ENCODE measurements at regions not wholly inside any gene's neighbourhood (a gene's known extent, or its start where the extent isn't known, plus 50 kb on each side); places are given as distances from the start of the nearest gene placed in this dataset.
"Not testable (repeated sequence)": the region's sequence is repeated elsewhere in the genome, so short reads cannot be mapped to it uniquely, and the experiment has no call there.

- no peaks in the 10 kb centered on the region for H3K9me1 ChIP-seq (ENCODE audit: control insufficient read depth, insufficient read depth, low read length)
- no TSS peak for BruUV-seq (replicated peaks)
- H3K4me1 ChIP-seq (replicated peaks in 1 of 2; ENCODE audit: control insufficient read depth in 2 of 2, insufficient read depth in 2 of 2, low read length in 2 of 2) = no peaks in the 10 kb centered on the region
- no peak overlapping the region for H3K9ac ChIP-seq (ENCODE audit: insufficient read depth in 1 of 2, low read depth in 2 of 2, low read length in 2 of 2)
- peak; percentile 8; the same call in 1 of the 2 replicates for TF ChIP-seq MAFK (IDR thresholded peaks at IDR 0.05; ENCODE audit: low read length)
- TF ChIP-seq GATA2 (CRISPR knock-in tag; IDR thresholded peaks at IDR 0.05) = no peak
- no peak for TF ChIP-seq MAX (CRISPR knock-in tag; IDR thresholded peaks at IDR 0.05)
- ChIA-PET POLR2A (no interaction called here), CTCF (ENCODE audit: low intra/inter-chr PET ratio) (no interaction called here)
- no peak for FAIRE-seq
- no peak overlapping the region for H2AFZ ChIP-seq (ENCODE audit: low read depth, low read length)
- no peak for ATAC-seq
- in situ Hi-C loops (cut with MboI) = no loop called here
- H3K27ac ChIP-seq (ENCODE audit: extremely low read depth, low read depth, low read length) = no peak overlapping the region
- no peaks in the 10 kb centered on the region for H3K36me3 ChIP-seq (ENCODE audit: control insufficient read depth, insufficient read depth, low read length)
- H3K27me3 ChIP-seq (ENCODE audit: control insufficient read depth in 2 of 2, insufficient read depth in 2 of 2, low read length in 2 of 2) = no peaks in the 10 kb centered on the region
- H3K4me2 ChIP-seq (ENCODE audit: insufficient read depth, low read length) = no peak overlapping the region
- H3K79me2 ChIP-seq (ENCODE audit: control insufficient read depth, insufficient read depth, low read length) = no peaks in the 10 kb centered on the region
- no peaks in the 10 kb centered on the region for H4K20me1 ChIP-seq (replicated peaks; ENCODE audit: control insufficient read depth, insufficient read depth, low read length)
- DNase-seq (ENCODE audit: extremely low read depth in 1 of 4, low spot score in 3 of 4) = no peak
- H3K9me3 ChIP-seq (replicated peaks; ENCODE audit: control insufficient read depth, insufficient read depth, low read depth, low read length) = no peaks in the 10 kb centered on the region
- WGBS (ENCODE audit: insufficient coverage, low coverage, missing lambda C conversion rate) = 0% methylated on average over 2 of the region's 2 CpGs
- H3K4me3 ChIP-seq = no peak overlapping the region
- intact Hi-C loops (cut with micrococcal nuclease) = no loop called here
Measured at GRCh38 chr1:74946388-74946787, 187.8 kb upstream of the LHX8 start.

- H3K4me3 ChIP-seq; CTCF ChIA-PET (ENCODE audit: low intra/inter-chr PET ratio); H3K27me3 ChIP-seq (ENCODE audit: control insufficient read depth in 2 of 2, insufficient read depth in 2 of 2, low read length in 2 of 2); H3K79me2 ChIP-seq (ENCODE audit: control insufficient read depth, insufficient read depth, low read length); H3K9me1 ChIP-seq (ENCODE audit: control insufficient read depth, insufficient read depth, low read length); BruUV-seq (replicated peaks); intact Hi-C loops (cut with micrococcal nuclease); H4K20me1 ChIP-seq (replicated peaks; ENCODE audit: control insufficient read depth, insufficient read depth, low read length); FAIRE-seq; H2AFZ ChIP-seq (ENCODE audit: low read depth, low read length); H3K9ac ChIP-seq (ENCODE audit: insufficient read depth in 1 of 2, low read depth in 2 of 2, low read length in 2 of 2); H3K4me1 ChIP-seq (replicated peaks in 1 of 2; ENCODE audit: control insufficient read depth in 2 of 2, insufficient read depth in 2 of 2, low read length in 2 of 2); ATAC-seq; in situ Hi-C loops (cut with MboI); H3K27ac ChIP-seq (ENCODE audit: extremely low read depth, low read depth, low read length); POLR2A ChIA-PET; DNase-seq (ENCODE audit: extremely low read depth in 1 of 4, low spot score in 3 of 4); H3K36me3 ChIP-seq (ENCODE audit: control insufficient read depth, insufficient read depth, low read length); H3K9me3 ChIP-seq (replicated peaks; ENCODE audit: control insufficient read depth, insufficient read depth, low read depth, low read length); H3K4me2 ChIP-seq (ENCODE audit: insufficient read depth, low read length): not testable (repeated sequence)
- 0% methylated on average over 2 of the region's 2 CpGs for WGBS (ENCODE audit: insufficient coverage, low coverage, missing lambda C conversion rate)
- TF ChIP-seq RAD21 (CRISPR knock-in tag; conservative IDR thresholded peaks at IDR 0.05 in 1 of 2, IDR thresholded peaks at IDR 0.05 in 1 of 2) = 0 out of 4 replicates have a peak, but pooled peaks of 1 of the 2 experiments have one; percentile 5
Measured at GRCh38 chr1:74949348-74949747, 184.8 kb upstream of the LHX8 start.

- H3K9me3 ChIP-seq (replicated peaks; ENCODE audit: control insufficient read depth, insufficient read depth, low read depth, low read length); CTCF ChIA-PET (ENCODE audit: low intra/inter-chr PET ratio); H4K20me1 ChIP-seq (replicated peaks; ENCODE audit: control insufficient read depth, insufficient read depth, low read length); DNase-seq (ENCODE audit: extremely low read depth in 1 of 4, low spot score in 3 of 4); FAIRE-seq; BruUV-seq (replicated peaks); H3K4me2 ChIP-seq (ENCODE audit: insufficient read depth, low read length); H3K79me2 ChIP-seq (ENCODE audit: control insufficient read depth, insufficient read depth, low read length); H3K36me3 ChIP-seq (ENCODE audit: control insufficient read depth, insufficient read depth, low read length); H2AFZ ChIP-seq (ENCODE audit: low read depth, low read length); H3K9ac ChIP-seq (ENCODE audit: insufficient read depth in 1 of 2, low read depth in 2 of 2, low read length in 2 of 2); H3K27ac ChIP-seq (ENCODE audit: extremely low read depth, low read depth, low read length); H3K4me1 ChIP-seq (replicated peaks in 1 of 2; ENCODE audit: control insufficient read depth in 2 of 2, insufficient read depth in 2 of 2, low read length in 2 of 2); intact Hi-C loops (cut with micrococcal nuclease); H3K27me3 ChIP-seq (ENCODE audit: control insufficient read depth in 2 of 2, insufficient read depth in 2 of 2, low read length in 2 of 2); in situ Hi-C loops (cut with MboI); H3K4me3 ChIP-seq; H3K9me1 ChIP-seq (ENCODE audit: control insufficient read depth, insufficient read depth, low read length); POLR2A ChIA-PET; ATAC-seq: not testable (repeated sequence)
- 3% methylated on average over 17 of the region's 23 CpGs for WGBS (ENCODE audit: insufficient coverage, low coverage, missing lambda C conversion rate)
Measured at GRCh38 chr1:74951981-74952380, 182.2 kb upstream of the LHX8 start.

All from K562 (cell line).